NCI-H510A (cell line): ENCODE measurements at regions not wholly inside any gene's neighbourhood (a gene's known extent, or its start where the extent isn't known, plus 50 kb on each side); places are given as distances from the start of the nearest gene placed in this dataset.
A peak's percentile ranks its signal among the peaks of the same experiment; 100 is the strongest.

Experiments
- DNase-seq: peaks from one replicate; lab custom pipeline; 2025; lab: John Stamatoyannopoulos, UW

DNA sequence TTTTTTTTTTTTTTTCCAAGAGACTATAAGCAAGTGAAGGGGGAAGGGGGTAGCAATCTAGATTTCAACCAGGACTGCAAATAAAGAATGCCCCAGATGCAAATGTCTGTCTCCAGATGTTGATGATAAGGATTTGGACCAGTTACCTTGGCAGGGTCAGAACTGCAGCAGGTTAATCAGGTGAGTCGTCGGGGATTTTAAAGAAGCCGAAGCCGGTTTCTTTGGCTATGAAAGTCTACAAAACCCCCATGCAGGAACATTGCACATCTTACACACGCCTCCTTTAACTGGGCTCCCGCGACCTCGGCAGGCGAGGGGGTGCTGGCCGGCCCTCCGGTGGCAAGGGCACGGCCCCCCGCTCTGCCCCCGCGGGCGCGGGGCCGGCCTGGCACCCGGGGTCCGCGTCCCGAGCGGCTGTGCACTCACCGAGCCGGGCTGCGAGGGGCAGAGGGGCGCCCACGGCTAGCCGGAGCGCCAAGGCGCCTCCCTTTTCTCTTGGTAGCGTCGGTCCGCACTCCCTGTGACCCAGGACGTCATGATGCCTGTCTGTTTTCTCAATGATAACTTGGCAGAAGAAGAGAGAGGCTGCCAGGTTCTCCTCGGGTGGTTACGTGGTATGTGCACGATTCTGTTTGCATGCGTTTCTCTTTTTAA, 366.3 kb upstream of the ESRRG start:
- peak; percentile 28 for DNase-seq

DNA sequence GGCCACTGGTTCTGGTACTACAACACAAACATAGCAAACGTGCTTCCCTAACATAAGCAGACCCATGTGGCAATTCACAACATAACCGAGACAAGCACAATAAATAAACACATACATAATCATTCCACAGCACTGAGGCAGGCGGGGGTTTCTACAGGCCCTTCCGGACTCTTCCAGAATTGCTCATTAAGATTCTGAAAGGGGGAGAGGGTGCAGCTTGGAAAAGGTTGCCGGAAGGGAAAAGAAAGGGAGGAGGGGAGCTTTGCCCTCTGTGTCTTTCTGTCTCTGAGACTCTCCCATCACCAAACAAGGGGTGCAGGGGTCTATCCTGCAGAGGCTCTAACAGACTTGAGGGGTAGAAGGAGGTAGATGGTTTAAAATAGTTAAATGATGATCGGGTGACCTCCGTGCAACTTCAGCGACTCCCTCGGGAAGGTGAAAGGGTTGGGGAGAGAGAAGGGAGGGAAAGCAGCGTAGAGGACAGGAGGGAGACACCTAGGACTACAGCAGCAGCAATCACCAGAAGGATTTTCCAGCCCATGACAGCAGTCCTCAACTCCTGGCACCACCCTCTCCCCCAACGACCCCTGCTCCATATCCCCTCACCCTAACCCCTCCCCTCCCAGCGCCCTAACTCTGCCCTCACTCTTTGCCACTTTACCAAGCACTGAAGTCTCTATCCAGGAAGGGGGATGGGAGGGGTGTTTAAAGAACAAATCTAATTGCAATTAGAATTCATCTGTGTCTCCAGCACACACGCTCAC, 365.5 kb upstream of the ESRRG start:
- DNase-seq = no peak

DNA sequence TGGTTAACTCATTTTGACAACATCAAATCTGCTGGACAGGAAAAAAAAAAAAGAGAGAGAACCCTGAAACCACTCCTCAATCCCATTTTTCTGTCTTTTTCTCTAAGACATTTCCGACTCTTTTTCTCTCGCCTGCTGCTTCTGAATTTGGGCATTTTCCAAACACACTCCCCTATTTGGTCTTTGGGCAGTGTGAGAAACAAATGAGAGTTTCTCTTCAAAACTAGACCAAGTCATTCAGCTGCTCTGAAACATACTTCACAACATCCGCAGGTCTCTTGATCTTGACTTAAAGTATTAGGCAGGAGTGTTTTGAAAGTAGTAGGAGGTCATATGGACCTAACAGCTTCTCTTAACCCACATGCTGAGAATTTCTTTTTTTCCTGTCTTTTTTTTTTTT, 364.8 kb upstream of the ESRRG start:
- DNase-seq = no peak

- no peak for DNase-seq
Measured at GRCh38 chr1:217079584-217079983, 356.4 kb upstream of the ESRRG start.

DNA sequence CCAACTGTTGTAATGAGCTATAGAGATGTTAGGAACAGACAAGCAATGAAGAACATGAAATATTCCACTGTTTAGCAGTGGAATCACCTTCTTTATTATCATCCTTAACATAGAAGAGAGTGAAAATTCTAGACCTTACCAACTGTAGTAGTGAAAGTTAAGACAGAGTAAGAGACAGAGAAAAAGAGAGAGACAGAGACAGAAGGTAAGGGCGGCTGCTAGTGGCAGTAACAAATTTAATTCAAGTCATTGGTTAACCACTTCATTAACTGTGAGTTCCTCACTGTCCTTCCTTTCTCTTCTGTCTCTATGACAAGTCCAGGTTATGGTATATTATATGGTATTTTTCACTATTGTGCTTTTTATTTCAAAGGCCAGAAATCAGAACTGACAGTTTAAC, 355.7 kb upstream of the ESRRG start:
- DNase-seq = no peak

DNA sequence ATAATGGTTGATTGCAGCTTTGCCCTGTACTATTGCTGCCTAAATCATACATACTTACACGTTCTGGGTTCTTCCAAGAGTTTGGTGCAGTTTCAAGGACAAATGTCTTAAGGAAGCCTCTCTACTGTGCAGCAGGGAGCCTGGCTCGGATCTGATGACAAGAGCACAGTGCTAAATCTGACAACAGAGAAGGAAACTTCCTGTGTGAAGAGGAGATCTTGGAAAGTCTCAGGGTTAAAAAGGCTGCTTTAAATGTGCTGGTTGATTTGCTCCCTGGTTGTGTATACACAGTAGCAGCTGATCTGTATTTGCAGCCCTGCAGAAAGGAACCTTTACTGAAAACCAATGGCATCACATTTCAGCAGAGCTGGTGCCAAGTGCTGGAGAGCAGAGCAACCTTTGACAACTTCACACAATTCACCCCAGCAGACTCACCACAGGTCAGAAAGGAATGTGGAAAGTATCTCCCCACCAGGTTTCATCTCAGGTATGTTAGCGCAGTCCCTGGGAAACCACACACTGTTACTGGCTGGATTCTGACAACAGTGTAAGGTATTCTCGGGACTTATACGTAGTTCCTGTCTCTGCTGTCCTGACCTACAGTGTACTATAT, 355.0 kb upstream of the ESRRG start:
- peak; percentile 37 for DNase-seq

DNA sequence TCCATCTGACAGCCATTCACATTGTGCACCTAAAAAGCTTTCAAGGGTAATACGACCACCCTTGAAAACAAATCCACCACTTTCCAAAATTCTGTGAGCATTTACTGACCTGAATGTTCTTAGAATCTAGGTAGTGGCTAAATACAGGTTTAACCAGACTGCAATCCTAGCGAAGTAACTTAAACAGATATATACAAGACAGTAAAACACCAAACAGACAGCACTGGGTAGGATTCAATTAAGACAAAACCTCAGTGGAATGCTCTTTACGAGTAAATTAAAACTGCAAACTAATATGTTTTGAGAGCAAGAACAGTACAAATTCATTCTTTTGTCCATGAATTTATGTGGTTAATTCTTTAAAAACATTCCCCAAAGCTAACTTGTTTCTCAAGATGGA, 354.2 kb upstream of the ESRRG start:
- DNase-seq = no peak

- DNase-seq = no peak
Measured at GRCh38 chr1:217076902-217077301, 353.7 kb upstream of the ESRRG start.

DNA sequence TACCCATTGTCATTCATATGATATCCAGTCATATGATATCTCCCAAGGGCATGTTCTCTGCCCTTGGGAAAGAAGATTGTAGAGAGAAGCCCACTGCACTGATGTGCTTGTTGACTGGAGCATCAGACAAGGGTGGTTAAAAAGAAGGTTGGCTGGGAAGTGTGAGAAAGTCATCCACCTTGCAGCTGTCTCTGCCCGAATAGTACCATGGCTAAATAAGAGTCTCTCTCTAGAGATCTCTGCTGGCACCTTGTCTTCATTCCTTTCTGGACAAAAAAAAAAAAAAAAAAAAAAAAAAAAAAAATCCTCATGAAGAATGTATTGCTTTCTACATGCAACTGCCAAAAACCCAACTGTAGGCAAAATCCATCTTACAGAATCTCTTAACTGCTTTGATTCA, 349.7 kb upstream of the ESRRG start:
- DNase-seq = no peak

GRCh38 chr1:217067642-217068041, 344.4 kb upstream of the ESRRG start:
- no peak for DNase-seq

GRCh38 chr1:217066794-217067193, 343.6 kb upstream of the ESRRG start:
- DNase-seq = no peak

DNA sequence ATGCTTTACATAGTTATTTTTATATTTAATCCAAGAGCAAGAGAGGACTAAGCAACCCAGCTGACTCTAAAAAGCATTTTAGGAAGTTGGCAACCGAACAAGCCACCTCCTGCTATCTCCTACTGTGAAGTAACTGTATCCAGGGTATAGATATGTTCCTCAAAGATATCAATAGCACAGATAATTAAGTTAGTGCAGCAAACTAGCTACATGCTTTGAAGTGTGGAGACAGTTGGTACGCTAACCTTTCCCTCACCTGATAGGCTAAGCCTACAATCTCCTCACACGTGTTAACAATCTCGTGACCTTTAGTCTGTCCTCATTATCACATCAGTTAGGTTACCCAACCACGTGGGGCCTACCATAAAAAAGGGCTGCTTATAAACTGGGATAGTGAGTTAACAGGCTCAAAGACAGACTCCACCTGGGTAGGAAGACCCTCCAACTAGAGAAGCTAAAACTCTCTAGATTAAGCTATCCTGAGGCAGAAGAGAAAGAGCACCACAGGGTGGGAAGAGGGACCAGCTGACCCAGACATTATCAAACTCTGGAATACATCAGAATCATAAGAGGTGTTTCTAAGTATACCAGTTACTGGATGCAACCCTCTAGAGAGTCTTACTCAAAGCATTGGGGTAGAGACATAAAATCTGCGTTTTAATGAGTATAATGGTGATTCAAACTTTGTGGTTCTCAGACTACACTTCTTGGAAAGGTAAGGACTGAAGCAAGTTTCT, 340.1 kb upstream of the ESRRG start:
- no peak for DNase-seq

DNA sequence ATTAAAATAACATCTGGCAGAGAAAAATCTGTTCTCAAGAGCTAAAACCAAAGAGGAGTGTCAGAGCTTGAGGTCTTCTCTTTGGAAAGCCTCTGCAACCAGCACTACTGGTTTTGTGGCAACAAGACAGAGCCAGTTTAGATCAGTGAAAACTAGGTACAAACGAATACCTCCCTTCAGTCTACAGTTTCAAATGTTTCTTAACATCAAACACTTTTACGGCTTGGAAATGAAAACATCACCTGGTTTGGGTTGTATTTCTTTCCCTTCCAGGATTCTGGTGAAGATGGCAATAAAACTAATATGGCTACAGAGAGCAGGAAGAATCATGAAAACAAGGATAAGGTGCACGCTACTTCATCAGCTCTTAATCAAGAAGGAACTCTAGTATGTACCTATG, 339.4 kb upstream of the ESRRG start:
- no peak for DNase-seq

DNA sequence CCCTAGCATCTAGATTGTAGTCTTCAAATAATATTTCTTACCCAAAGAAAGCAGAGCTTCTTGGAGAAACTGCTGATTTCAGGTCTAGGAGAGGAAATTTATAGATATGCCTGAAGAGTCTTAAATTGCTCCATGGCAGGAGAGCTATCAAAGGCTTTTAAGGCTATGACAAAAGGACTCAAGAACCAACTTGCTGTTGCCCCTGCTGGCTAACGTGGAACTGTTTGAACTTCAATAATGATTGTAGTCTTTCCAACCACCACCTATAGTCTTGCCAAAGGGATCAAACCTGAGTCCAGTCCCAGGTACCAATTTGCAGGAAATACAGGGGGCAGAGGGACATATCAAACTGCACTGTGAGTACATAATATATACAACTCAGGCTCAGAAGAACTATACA, 336.2 kb upstream of the ESRRG start:
- DNase-seq = no peak

DNA sequence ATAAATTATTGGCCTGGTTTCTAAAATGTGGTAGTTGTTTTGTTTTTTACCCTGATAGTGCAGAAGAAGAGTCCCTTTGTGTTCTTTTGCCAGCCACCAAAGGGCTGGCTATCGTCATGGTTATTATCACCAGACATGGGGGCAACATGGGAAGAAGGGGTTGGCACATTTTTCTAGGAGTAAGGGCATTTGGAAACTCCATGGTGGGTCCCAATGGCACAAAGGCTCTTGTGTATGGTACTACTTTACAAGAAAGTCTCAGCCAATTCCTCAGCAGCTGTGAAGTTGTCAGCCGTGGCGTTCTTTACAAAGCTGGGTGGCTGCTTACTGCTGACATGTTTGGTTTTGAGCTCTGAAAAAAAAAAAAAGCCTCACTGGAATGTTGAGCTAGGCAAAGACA, 330.4 kb upstream of the ESRRG start:
- DNase-seq = no peak

GRCh38 chr1:217052626-217053025, 329.4 kb upstream of the ESRRG start:
- no peak for DNase-seq

DNA sequence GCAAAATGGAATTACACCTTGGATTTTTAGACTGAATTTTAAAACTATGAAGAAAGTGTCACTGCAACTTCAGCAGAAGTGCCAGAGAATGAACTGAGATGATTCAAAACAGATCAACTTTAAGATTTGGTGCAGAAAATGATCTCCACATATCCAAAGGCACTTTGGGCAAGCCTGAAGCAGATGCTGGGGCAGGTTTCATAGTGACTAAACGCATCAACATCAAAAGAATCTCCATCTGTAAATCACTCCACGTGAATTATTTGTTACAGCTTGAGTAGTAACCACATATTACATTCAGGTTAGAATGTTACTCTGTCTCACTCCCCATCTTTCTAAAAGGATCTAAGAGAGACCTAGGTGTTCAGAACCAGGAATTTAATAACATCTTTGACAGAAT, 329.0 kb upstream of the ESRRG start:
- no peak for DNase-seq

GRCh38 chr1:217049721-217050120, 326.5 kb upstream of the ESRRG start:
- DNase-seq = no peak

DNA sequence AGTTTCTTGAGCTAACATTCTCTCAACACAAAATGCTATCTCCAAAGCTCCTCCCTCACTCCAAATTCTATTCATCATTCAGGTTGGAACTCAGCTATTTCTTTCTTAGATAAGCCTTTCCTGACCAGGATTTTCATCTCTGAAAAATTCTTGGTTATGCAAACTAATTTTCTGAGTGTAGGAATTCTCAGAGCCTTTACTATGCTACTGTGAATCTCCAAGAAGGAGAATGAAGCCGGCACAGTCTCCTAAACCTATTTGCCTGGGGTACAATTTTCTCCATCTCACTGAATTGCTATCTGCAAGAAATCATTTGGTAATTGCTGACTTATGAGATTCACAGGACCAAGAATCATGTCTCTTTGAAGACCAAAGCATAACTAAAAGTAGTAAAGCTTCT, 325.9 kb upstream of the ESRRG start:
- DNase-seq = no peak

DNA sequence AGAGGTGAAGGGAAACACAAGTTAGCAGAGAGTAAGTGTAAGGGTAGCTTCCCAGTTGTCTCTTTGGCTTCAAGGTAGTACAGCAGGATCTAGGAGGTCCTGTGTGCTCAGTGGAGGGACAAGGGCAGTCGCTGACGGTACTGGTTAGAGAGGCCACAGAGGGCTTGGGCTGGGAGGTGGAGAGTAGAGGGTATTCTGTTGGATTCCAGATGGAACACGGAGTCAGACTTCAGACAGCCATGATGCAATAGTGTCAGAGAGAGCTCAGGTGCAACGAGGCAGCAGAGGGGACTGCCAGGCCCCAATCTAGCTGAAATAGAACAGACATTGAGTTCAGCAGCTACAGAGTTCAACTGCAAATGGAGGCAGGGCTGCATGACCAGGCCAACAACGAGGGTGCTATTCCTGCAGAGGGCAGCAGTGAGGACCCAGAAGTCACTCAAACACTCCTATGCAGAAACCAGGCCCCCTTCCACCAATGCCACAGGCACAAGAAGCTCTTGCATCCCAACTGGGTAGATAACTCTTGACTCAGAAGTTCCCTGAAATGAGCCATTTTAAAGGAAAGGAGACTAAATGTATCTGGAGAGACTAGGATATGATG, 325.0 kb upstream of the ESRRG start:
- no peak for DNase-seq

DNA sequence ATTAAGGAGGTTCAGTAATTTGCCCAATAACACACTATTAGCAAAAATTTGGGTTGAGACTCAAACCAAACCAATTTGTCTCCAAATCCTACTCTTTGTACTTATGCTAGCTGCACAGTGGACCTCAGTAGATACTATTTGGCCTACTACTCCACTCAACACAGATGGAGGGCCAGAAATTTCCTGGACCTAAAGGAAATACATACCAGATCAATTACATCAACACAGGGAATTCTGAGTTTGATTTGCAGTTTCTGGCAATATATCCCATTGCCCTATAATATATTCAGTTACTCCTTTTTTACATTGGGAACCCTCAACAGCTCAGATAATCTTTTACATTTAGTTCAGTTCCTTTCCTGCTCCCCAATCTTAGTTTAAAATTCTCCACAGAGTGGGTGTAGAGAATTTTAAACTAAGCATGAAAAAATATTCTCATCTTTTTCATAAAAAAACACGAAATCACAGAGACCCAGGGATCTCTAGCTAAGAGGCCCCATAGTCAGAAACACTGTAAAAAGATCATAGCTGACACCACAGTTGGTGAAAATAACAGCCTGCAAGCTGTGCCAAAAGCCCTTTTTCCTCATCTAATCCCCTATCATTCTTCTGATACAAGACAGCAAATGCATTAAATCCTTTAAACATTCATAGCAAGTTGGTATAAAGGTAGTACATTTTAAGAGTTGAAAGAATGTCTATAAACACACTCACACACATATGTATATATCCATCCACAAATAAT, 317.7 kb upstream of the ESRRG start:
- DNase-seq = no peak

- no peak for DNase-seq
Measured at GRCh38 chr1:217039926-217040325, 316.7 kb upstream of the ESRRG start.
